NCI-H128 (cell line): ENCODE measurements at regions not wholly inside any gene's neighbourhood (a gene's known extent, or its start where the extent isn't known, plus 50 kb on each side); places are given as distances from the start of the nearest gene placed in this dataset.

Source experiments
- DNase-seq: peaks from one replicate; lab custom pipeline; 2025; ENCODE audit not compliant: unreplicated experiment; lab: John Stamatoyannopoulos, UW

GRCh38 chr14:76927971-76928700 is 100.4 kb downstream of the IRF2BPL start:
- no peak for DNase-seq

GRCh38 chr14:76926521-76927251 is 100.5 kb downstream of the LRRC74A start:
- DNase-seq, result no peak

- DNase-seq, result no peak
Measured at GRCh38 chr14:76925097-76925441, 98.9 kb downstream of the LRRC74A start.

GRCh38 chr14:76924371-76925096 is 98.3 kb downstream of the LRRC74A start:
- DNase-seq, result peak; percentile 49

GRCh38 chr14:76923431-76924370 is 97.5 kb downstream of the LRRC74A start:
- DNase-seq, result no peak

- DNase-seq, result no peak
Measured at GRCh38 chr14:76922584-76922983, 96.4 kb downstream of the LRRC74A start.

- no peak for DNase-seq
Measured at GRCh38 chr14:76922092-76922491, 95.9 kb downstream of the LRRC74A start.

- DNase-seq, result no peak
Measured at GRCh38 chr14:76921088-76921399, 94.8 kb downstream of the LRRC74A start.

- peak; percentile 69 for DNase-seq
Measured at GRCh38 chr14:76920331-76921087, 94.3 kb downstream of the LRRC74A start.

GRCh38 chr14:76919431-76920330 is 93.5 kb downstream of the LRRC74A start:
- peak; percentile 57 for DNase-seq
